Activated CD4-positive, alpha-beta T cell treated with anti-CD3 and anti-CD28 coated beads, Interleukin-2, amount 50 U/mL, for 1 hour (primary cell): ENCODE measurements at regions not wholly inside any gene's neighbourhood (a gene's known extent, or its start where the extent isn't known, plus 50 kb on each side); places are given as distances from the start of the nearest gene placed in this dataset.

ENCODE experiments used
- DNase-seq: peaks from one replicate; pipeline ENCODE4 v3.0.0-alpha.2; 2020

GRCh38 chrX:69264158-69264581, 98.9 kb upstream of the PJA1 start:
- DNase-seq = no peak

DNA sequence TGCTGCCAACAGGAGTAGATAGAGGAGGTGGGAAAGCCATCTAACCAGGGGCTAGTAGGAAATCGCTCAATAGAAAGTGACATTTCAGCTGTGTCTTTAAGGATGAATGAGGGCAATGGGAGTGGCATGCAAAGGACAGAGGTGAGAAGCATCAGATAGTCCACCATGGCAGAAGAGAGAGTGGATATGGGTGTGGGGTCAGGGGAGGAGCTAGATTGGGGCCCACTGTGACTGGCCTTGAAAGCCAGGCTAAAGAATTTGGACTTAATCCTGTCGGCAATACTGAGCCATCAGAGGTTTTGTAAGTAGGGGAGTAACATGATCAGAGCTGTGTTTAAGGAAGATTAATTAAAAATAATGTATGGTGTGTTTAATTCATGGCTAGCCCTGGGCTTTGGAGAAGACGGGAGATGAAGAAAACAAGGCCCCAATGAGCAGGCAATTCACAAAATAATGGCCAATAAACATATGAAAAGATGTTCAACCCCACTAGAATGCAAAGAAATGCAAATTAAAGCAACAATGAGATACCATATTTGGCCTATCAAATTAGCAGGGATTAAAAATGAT, 98.1 kb upstream of the PJA1 start:
- DNase-seq = no peak

- DNase-seq = no peak
These were observed 97.0 kb upstream of the PJA1 start for GRCh38 chrX:69262036-69262936.

GRCh38 chrX:69260169-69260568, 94.9 kb upstream of the PJA1 start:
- no peak for DNase-seq

DNA sequence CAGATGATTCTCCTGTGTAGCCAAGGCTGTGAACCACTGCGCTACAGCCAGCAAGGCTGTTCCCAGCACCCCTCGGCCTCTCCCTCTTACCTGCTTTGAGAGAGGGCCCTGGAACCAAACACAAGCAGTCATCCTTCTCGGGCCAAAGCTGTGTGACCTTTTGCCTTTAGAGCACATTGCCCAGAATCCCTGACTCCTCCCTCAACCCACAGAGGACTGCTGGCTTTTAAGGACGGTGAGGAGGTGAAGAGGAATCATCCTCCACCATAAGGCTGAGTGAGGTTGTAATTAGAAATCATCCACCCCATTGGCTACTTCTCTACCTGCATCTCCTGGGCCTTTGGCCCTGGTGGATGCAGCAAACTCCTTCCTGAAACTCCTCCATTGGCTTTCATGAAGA, 93.6 kb upstream of the PJA1 start:
- no peak for DNase-seq

DNA sequence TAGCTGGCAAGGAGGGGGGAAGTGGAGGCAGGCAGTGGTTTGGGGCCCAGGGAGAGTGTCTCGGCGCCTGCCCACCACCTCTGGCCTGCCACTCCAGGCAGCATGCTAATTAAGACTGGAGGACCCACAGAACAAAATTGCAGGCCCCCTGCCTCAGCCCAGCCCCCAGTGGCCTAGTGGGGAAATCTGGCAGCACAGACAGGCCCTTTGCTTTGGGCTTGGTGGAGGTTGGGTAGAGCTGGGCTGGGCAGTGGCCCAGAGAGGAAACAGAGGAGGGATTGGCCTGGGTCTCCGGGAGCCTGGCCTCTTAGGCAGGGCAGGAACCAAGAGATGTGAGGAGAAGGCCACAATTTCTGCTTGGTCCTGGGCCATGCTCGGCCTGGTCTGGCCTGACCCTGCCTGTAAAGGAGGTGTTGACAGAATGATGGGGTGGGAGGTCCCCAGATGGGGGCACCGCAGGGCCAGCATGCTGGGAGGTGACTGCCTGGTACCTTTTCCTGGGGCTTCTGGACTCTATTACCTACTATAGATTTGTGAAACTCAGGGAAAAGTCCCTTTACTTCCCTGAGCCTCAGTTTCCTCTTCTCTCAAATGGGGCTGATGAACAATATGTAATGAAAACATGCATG, 92.4 kb upstream of the PJA1 start:
- DNase-seq = no peak

DNA sequence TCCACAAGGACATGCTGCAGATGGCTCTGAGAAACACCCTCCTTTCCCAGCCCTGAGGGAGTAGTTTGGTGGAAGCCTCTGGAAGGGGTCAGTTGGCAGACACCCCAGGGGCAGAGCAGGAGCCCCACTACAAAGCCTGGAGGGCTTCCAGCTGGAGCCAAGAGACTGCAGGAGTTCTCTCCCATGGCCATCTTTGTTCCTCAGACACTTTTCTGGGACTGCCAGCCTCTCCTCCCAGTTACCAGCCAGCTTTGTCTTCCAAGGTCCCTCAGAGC, 91.0 kb upstream of the PJA1 start:
- DNase-seq = no peak

DNA sequence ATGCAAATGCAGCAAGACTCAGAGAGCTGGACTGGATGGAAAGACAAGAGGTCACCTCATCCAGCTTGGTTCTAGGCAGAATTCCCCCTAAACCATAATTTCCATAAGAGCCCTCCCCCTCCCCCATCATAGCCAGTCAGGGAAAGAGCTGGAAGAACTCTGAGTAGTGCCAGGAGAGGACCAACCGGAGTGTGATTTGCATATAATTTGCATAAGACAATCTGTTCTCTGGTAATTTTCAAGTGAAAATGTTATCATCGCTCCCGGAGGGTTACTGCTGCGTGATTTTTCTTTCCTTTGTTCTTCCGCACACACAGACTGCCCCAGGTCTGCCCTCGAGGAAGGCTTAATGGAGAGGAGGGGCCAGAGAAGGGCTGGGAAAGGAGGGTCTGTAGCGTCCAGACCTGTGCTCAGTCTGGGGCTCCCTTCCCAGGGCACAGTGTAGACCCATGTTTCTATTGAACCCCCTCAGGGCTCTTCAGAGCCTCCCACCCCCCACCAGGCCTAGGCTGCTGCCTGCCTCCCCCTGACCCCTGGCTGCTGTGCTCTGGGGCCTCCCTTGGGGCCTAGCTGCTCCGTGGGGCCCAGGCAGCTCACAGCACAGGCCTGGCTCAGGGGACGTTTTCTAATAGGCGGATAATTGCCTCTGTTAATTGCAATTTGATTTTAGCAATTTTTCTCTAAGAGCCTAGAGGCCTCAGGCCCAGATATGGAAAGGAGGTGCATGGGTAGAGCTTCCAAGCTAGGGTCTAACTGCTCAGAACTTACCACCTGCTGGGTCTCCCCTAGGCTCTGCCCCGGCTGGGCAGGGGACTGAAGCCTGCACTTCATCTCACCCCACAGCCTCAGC, 90.4 kb upstream of the PJA1 start:
- DNase-seq = no peak

DNA sequence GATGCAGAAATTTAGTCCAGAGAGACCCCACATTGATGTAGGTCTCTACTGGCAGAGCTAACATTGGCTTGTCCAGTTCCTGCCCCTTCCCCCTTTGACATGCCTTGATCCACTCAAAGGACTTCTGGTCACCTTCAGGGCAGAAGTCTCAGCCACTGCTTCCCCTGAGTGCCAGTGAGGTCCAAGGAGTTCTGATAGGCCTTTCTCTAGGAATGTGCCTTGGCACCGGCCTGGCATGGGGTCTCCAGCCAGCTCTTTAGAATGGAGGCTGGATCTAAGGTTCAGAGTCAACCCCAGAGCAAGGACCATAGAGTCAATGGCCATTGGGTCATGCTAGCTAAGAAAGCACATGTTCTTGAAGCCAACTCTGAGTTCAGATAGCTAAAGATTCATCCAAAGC, 88.6 kb upstream of the PJA1 start:
- no peak for DNase-seq

DNA sequence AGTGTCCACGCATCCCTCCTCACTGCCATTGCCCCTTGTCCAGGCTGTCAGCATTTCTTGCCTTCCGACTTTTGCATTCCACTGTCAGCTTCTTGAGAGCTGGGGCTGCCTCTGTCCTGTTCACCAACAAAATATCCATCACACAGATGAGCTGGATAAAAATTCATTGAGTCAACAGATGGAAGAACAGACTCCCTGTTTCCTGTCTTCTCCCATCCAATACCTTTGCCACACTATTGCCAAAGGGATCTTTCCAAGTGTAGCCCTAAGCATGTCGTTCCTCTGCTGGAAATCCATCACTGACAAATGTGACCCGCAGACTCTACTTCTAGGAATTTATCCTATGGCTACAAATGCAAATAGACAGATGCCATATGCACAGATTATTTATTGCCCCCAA, 78.0 kb upstream of the PJA1 start:
- DNase-seq = no peak

DNA sequence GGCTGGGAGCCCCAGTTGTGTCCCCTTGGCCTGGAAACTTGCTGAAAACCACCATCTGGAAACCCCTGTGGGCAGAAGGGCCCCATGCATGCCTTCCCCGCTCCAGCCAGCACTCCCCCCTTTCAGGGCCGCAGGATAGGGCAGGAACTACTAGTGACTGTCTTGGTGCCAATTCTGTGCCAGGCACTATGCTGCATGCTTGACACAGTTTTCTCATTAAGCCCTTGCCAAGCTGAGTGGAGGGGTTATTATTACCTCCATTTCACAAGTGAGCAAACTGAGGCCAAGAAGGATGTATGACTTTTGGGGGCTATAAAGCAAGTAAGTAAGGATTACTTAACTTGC, 73.6 kb upstream of the PJA1 start:
- DNase-seq = no peak

DNA sequence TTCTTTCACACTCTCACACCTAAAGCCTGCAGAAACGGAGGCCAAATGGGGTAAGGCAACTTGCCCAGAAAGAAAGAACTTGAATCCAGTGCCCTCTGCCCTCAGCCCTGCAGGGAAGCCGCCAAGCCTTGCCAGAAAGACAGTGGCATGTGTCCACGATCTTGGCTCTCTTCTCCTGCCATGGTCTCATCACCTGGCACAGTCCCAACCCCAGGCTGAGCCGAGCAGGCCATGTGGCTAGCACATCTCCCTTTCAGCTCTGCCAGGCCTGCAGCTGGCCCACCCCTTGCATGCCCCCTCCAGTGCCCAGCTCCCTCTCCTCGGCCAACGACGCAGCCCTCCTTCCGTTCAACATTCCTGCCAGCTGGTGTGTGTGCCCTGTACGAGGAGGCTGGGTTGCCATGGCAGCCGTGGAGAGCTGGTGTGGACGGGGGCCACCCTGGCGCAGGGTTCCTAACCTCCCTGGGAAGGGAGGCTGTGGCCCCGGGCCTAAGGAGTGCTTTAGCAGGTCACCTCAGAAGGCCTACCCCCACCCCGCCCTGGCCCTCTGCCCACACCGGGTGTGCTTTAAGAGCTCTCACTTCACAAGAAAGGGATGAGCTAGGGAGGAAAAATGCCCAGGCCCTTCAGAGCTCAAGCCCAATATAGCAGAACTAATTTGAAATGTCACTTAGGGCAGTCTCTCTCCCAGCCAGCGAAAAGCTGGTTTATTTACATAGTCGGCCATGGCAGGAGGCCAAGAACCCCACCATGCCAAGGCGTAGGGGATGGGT, 73.0 kb upstream of the PJA1 start:
- no peak for DNase-seq

DNA sequence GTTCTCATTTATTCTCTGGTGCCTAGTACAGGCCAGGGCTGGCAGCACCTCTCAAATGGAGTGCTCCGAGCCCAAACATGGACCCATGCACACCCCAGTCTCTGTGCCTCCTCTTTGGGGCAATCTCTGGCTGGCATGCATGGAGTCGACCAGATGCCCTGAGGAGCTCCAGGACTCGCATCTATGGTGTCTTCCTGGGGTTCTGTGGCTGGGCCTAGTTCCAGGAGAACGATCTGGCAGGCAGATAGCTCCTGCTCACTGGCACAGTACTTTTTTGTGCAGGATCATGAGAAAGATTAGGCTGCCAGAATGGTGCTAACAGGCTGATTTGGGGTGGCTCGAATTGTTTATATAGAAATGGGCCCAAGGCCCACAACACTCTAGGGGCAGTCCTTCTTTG, 72.0 kb upstream of the PJA1 start:
- DNase-seq = no peak

- no peak for DNase-seq
These were observed 71.4 kb upstream of the PJA1 start for GRCh38 chrX:69236641-69237040.

GRCh38 chrX:69234624-69235023, 69.4 kb upstream of the PJA1 start:
- no peak for DNase-seq

DNA sequence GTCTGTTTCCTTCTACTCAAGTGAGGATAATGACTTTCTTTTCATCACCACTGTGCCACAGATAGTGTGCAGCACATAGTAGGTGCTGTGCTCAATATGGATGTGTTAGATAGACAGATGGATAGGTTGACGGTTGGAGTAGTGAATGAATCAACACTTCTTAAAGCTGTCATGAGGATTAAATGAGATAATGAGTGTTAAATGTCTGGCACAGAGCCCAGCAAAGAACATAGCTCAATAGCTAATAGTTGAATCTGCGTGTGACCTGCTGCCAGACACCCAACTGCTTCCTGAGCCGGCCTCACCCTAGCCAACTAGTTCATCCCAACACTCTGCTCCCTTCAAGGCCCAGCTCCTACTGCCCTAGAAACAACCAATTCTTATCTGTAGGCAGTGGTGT, 67.7 kb upstream of the PJA1 start:
- DNase-seq = no peak

GRCh38 chrX:69231903-69232302, 66.7 kb upstream of the PJA1 start:
- DNase-seq = no peak

DNA sequence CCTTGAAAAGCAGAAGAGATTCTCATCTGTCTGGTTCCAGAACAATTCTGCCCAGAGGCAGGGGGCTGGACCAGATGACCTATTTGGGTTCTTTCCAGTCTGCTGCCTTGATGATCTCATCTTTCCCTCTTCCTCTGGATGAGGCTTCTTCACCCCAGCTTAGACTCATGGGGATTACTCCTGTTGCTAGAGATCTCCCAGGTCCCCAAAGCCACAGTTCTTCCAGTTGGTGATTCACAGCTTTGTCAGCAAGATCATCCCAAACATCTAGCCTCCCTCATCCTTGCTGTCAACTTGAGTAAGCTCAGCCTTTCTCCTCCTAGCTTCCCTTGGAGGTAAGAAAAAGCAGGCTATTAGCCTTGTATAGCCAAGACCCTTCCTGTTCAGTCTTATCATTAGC, 64.2 kb upstream of the PJA1 start:
- no peak for DNase-seq

- DNase-seq = no peak
These were observed 63.5 kb upstream of the PJA1 start for GRCh38 chrX:69228732-69229131.

GRCh38 chrX:69226459-69227158, 61.4 kb upstream of the PJA1 start:
- DNase-seq = no peak

- peak; percentile 74 for DNase-seq
These were observed 57.1 kb upstream of the PJA1 start for GRCh38 chrX:69222103-69223090.
